B cell (primary cell): ENCODE measurements at regions not wholly inside any gene's neighbourhood (a gene's known extent, or its start where the extent isn't known, plus 50 kb on each side); places are given as distances from the start of the nearest gene placed in this dataset.

Experiments used
- ATAC-seq: fragments of 200-7000 bp; cut with Tn5 transposase; one replicate; pipeline ENCODE4 v1.10.0; 2021; ENCODE audit warnings: low read depth, mild to moderate bottlenecking, moderate number of reproducible peaks, moderate library complexity
- CTCF ChIA-PET: fragments of 350-600 bp; sonication (Branson Sonifier 250); formaldehyde crosslinking; loops from one replicate; lab custom pipeline; 2021; ENCODE audit warnings: antibody characterized with exemption, inconsistent platforms; lab: Charles Lee
- POLR2A ChIA-PET: fragments of 350-600 bp; sonication (Branson Sonifier 250); formaldehyde crosslinking; loops from one replicate; lab custom pipeline; 2021; ENCODE audit warnings: antibody characterized with exemption; lab: Charles Lee
- DNase-seq: peaks from one replicate; pipeline ENCODE4 v3.0.0; 2013
- H2AFZ ChIP-seq: 2 replicates; pipeline ENCODE4 v1.6.1; 2012; ENCODE audit warnings: mild to moderate bottlenecking, low read depth, low read length; ENCODE audit not compliant: insufficient read depth, poor library complexity, severe bottlenecking
- H3K27ac ChIP-seq, 2 donors: 1 replicate in 1 of 2; 2 replicates in 1 of 2; pipeline ENCODE4 v1.5.1; 2012 to 2013; ENCODE audit warnings: low read length in 2 of 2, mild to moderate bottlenecking in 2 of 2, moderate library complexity in 1 of 2
- H3K27me3 ChIP-seq, 4 experiments: fragments of 200-600 bp in 1 of 4; sonication (generic) in 1 of 4; replicated peaks in 1 of 4; 1 replicate in 2 of 4; 2 replicates in 2 of 4; pipeline versions ENCODE4 v1.6.1 to v1.7.0; 2013 to 2016; ENCODE audit warnings: low read length in 3 of 4, mild to moderate bottlenecking in 2 of 4, mixed read lengths in 1 of 4, moderate library complexity in 1 of 4; ENCODE audit not compliant: insufficient read depth in 4 of 4, control insufficient read depth in 3 of 4; ENCODE audit errors: control extremely low read depth in 1 of 4
- H3K36me3 ChIP-seq, 2 experiments: replicated peaks in 1 of 2; 1 replicate in 1 of 2; 2 replicates in 1 of 2; pipeline versions ENCODE4 v1.6.1 to v1.7.1; 2013; ENCODE audit warnings: low read length in 1 of 2; ENCODE audit not compliant: insufficient read depth in 2 of 2, control insufficient read depth in 1 of 2; ENCODE audit errors: control extremely low read depth in 1 of 2, extremely low read depth in 1 of 2
- H3K4me1 ChIP-seq, 2 donors: fragments of 200-600 bp in 1 of 2; sonication (generic) in 1 of 2; 1 replicate in 1 of 2; 2 replicates in 1 of 2; pipeline versions ENCODE4 v1.5.1 to v1.6.1; 2013 to 2017; ENCODE audit warnings: low read length in 2 of 2; ENCODE audit not compliant: control insufficient read depth in 2 of 2, insufficient read depth in 2 of 2
- H3K4me2 ChIP-seq: replicated peaks from 2 replicates; pipeline ENCODE3; 2012; ENCODE audit warnings: mild to moderate bottlenecking, low read depth, low read length; ENCODE audit not compliant: poor library complexity, severe bottlenecking
- H3K4me3 ChIP-seq, 5 experiments: fragments of 200-600 bp in 1 of 5; sonication (generic) in 1 of 5; 1 replicate in 3 of 5; 2 replicates in 2 of 5; pipeline versions ENCODE4 v1.5.1 to v1.7.0; 2011 to 2016; ENCODE audit warnings: low read length in 4 of 5, mild to moderate bottlenecking in 4 of 5, low read depth in 2 of 5, control low read depth in 1 of 5, moderate library complexity in 1 of 5; ENCODE audit not compliant: insufficient read depth in 1 of 5; ENCODE audit errors: control extremely low read depth in 1 of 5, extremely low read depth in 1 of 5
- H3K79me2 ChIP-seq: fragments of 200-600 bp; sonication (generic); one replicate; pipeline ENCODE4 v1.6.0; 2016; ENCODE audit warnings: low read length; ENCODE audit not compliant: control insufficient read depth, insufficient read depth
- H3K9ac ChIP-seq: fragments of 200-600 bp; sonication (generic); 2 replicates; pipeline ENCODE4 v1.6.1; 2017; ENCODE audit warnings: mild to moderate bottlenecking, low read length, moderate library complexity
- H3K9me3 ChIP-seq, 3 donors: one replicate each; pipeline versions ENCODE4 v1.6.1 to v1.7.1; 2013; ENCODE audit warnings: low read length in 2 of 3; ENCODE audit not compliant: control insufficient read depth in 2 of 3, insufficient read depth in 1 of 3; ENCODE audit errors: control extremely low read depth in 1 of 3
- H4K20me1 ChIP-seq: 2 replicates; pipeline ENCODE4 v1.6.0; 2012; ENCODE audit warnings: mild to moderate bottlenecking, low read length; ENCODE audit not compliant: insufficient read depth, control insufficient read depth, poor library complexity, severe bottlenecking
- H3K27ac Mint-ChIP-seq: one replicate; pipeline ENCODE4 v1.8.0; 2021; ENCODE audit warnings: mixed read lengths
- H3K27me3 Mint-ChIP-seq: one replicate; pipeline ENCODE4 v1.8.0; 2021; ENCODE audit warnings: mixed read lengths
- H3K4me1 Mint-ChIP-seq: one replicate; pipeline ENCODE4 v1.8.0; 2021; ENCODE audit warnings: mixed read lengths
- H3K4me3 Mint-ChIP-seq: one replicate; pipeline ENCODE4 v1.8.0; 2021; ENCODE audit warnings: mixed read lengths
- H3K9me3 Mint-ChIP-seq: one replicate; pipeline ENCODE4 v1.8.0; 2022; ENCODE audit warnings: mixed read lengths; ENCODE audit not compliant: insufficient read depth
- CTCF ChIP-seq: fragments of 200-600 bp; IDR thresholded peaks from one replicate; pipeline ENCODE4 v1.8.0; 2022; ENCODE audit warnings: antibody characterized with exemption, mild to moderate bottlenecking
- EZH2 ChIP-seq: IDR thresholded peaks from 2 replicates; pipeline ENCODE4 v1.6.1; 2012; ENCODE audit warnings: borderline replicate concordance, low read depth, mild to moderate bottlenecking, moderate library complexity, low read length; ENCODE audit not compliant: insufficient read depth, poor library complexity, severe bottlenecking
- WGBS: methylation state at CpG from one replicate; pipeline ENCODE4 v1.1.5; 2013; ENCODE audit warnings: missing lambda C conversion rate; ENCODE audit not compliant: insufficient coverage; 5-methylcytosine and 5-hydroxymethylcytosine counted together
- intact Hi-C: fragments of 100-400 bp; cut with micrococcal nuclease; formaldehyde crosslinking; loops from one replicate; pipeline ENCODE4 v1.10.0; 2022

- WGBS: 66% methylated on average over 3 of the region's 4 CpGs
- H4K20me1 ChIP-seq: no peaks in the 10 kb centered on the region
- H3K9me3 ChIP-seq: no peaks in the 10 kb centered on the region
- Mint-ChIP-seq H3K9me3 (no peaks in the 10 kb centered on the region), H3K27ac (no peak overlapping the region), H3K4me1 (no peaks in the 10 kb centered on the region), H3K4me3 (no peak overlapping the region), H3K27me3 (no peaks in the 10 kb centered on the region)
- intact Hi-C loops: no loop called here
- ATAC-seq (no peak), DNase-seq (no peak)
- no peaks in the 10 kb centered on the region for H3K79me2 ChIP-seq
- H3K27ac ChIP-seq: no peak overlapping the region
- no peak overlapping the region for H2AFZ ChIP-seq
- no peaks in the 10 kb centered on the region for H3K4me1 ChIP-seq
- H3K9ac ChIP-seq: no peak overlapping the region
- no peaks in the 10 kb centered on the region for H3K36me3 ChIP-seq
- H3K27me3 ChIP-seq: no peaks in the 10 kb centered on the region
- CTCF ChIA-PET: no interaction called here
- POLR2A ChIA-PET: no interaction called here
- no peak for TF ChIP-seq EZH2
- TF ChIP-seq CTCF: no peak
- H3K4me3 ChIP-seq: no peak overlapping the region
- no peak overlapping the region for H3K4me2 ChIP-seq
Measured at GRCh38 chr20:60064554-60065196, 106.5 kb downstream of the CDH26 start.

- ATAC-seq (no peak), DNase-seq (no peak)
- H3K4me3 Mint-ChIP-seq: no peak overlapping the region
- Histone ChIP-seq H3K27me3 (no peaks in the 10 kb centered on the region), H3K4me3 (no peak overlapping the region), H3K4me1 (no peaks in the 10 kb centered on the region), H4K20me1 (no peaks in the 10 kb centered on the region), H3K9ac (no peak overlapping the region), H3K27ac (no peak overlapping the region), H3K36me3 (no peaks in the 10 kb centered on the region), H2AFZ (no peak overlapping the region), H3K9me3 (no peaks in the 10 kb centered on the region), H3K4me2 (no peak overlapping the region), H3K79me2 (no peaks in the 10 kb centered on the region)
- H3K9me3 Mint-ChIP-seq: no peaks in the 10 kb centered on the region
- WGBS: 87% methylated on average over 9 of the region's 9 CpGs
- H3K27me3 Mint-ChIP-seq: no peaks in the 10 kb centered on the region
- no peak for TF ChIP-seq CTCF
- TF ChIP-seq EZH2: no peak
- ChIA-PET CTCF (no interaction called here), POLR2A (no interaction called here)
- H3K4me1 Mint-ChIP-seq: no peaks in the 10 kb centered on the region
- H3K27ac Mint-ChIP-seq: no peak overlapping the region
- intact Hi-C loops: no loop called here
Measured at GRCh38 chr20:60065741-60066437, 107.7 kb downstream of the CDH26 start.
